HG02642 (cell line): ENCODE measurements at regions not wholly inside any gene's neighbourhood (a gene's known extent, or its start where the extent isn't known, plus 50 kb on each side); places are given as distances from the start of the nearest gene placed in this dataset.

Experiments used
- ATAC-seq: cut with Tn5 transposase; IDR thresholded peaks from one replicate; pipeline ENCODE4 v1.9.1; 2021; ENCODE audit warnings: mild to moderate bottlenecking; ENCODE audit not compliant: unreplicated experiment, poor library complexity

DNA sequence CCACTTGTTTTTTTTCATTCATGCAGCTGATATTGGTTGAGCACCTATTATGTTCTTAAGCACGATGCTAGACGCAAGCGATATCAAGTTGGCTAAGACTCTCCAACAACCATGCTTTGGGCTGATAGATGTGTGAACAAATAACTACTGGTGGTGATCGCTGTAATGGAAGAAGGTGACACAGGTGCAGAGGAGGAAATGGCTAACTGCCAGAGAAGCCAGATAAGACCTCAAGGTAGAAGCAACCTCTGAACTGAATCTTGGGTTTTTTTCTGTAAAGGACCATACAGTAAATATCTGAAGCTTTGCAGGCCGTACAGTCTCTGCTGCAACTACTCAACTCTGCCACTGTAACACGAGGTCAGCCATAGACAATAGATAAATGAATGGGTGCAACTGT is 97.9 kb downstream of the C17orf67 start:
- ATAC-seq, result no peak

DNA sequence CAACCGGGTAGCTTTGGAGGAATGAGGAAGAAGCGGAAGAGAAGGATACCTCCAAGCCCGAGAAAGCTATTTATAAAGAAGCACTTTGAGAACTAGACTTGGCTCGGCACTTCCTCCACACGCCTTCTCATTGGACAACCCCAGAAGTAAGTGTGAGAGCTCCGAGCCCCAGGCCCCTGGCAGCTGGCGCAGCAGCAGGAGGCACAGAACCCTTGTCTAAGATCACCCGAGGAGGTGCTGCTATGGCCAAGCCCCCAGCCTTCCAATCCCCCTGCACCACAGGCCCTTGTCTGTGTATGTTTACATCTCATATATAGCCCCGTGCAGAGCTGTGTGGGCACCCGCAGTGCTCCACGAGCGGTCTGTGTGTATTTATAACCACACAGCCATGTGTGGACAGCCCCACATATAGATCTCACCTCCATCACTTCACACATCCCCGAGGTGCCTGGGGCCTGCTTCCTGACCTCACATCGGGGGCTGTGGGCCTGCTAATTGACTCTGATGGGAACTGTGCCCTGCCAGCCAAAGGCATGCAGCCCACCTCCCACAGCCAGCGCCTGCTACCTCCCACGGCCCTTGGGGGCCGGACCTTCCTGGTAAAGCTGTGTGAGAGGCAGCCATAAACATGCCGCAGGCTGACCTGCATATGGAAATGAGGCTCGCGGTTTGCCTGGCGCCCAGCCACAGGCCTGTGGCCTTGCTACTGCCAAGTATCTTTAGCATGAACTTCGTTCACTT is 96.1 kb downstream of the C17orf67 start:
- ATAC-seq, result no peak

DNA sequence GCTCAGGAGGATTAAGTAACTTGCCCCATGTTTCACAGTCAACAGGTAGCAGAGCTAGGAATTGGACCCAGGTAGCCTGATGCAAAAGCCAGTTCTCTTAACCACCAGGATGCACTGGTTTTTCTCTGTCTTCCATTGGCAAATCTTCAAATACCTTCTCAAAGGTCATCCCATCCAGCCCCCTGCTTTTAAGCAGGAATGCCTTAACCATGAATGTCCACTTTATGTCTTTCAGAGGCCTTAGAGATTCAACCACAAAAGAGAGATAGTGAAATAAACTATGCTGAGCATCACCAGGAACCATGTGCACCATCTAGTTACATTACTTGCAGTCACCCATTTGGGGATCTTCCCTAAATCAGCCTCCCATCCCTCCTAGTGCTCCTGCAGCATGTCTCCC is 94.3 kb downstream of the C17orf67 start:
- no peak for ATAC-seq

DNA sequence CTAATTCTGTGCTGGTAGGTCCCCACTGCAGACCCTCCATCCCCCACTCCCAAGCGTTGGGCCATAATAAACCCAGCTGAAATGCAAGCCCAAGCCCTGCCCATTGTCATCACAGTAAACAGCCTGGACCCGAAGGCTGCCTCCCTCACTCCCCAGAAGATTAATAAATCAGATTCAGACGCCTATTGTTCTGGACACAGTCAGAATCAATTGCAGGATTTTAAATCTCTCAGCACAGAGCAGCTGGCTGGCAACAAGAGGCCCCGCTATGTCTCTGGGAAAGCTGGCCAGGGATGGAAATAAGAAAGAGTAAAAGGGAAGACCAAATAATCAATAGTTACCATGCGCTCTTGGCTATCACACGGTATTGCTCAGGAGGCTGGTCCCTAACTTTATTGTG is 93.9 kb downstream of the C17orf67 start:
- ATAC-seq, result no peak

DNA sequence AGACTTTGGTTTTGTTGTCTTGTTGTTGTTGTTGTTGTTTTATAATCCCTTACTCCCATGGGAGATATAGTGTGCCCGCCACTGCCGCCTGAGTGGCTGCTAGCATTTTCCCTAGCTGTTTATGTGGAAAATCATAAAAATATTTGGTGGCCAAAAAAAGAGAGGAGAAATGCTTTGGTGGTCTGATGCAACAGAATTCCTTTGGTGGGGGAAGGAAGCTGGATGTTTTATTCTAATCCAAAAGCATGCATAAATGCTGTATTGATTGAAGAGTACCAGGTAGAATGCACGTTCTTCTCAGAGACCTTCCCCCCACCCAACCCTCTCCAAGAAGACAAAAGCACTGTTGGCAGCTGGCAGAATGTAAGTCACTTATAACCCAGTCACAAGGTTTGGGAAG is 93.2 kb downstream of the C17orf67 start:
- no peak for ATAC-seq
